ENCODE measurements at regions not wholly inside any gene's neighbourhood (a gene's known extent, or its start where the extent isn't known, plus 50 kb on each side); places are given as distances from the start of the nearest gene placed in this dataset.

DNA sequence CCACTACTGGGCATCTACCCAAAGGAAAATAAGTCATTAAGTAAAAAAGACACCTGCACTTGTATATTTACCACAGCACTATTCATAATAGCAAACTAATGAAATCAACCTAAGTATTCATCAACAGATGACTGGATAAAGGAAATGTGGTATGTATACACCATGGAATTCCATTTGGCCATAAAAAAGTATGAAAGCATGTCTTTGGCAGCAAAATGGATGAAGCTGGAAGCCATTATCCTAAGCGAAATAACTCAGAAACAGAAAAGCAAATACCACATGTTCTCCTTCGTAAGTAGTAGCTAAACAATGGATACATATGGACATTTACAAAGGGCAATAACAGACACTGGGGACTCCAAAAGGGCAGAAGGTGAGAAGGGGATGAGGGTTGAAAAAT is 485.7 kb upstream of the BRINP3 start:
- no peak for DNase-seq
- Histone ChIP-seq H3K4me1 (ENCODE audit: control insufficient read depth, insufficient read depth, low read length) (no peaks in the 10 kb centered on the region), H3K4me3 (ENCODE audit: low read length) (no peak overlapping the region), H3K27me3 (ENCODE audit: control insufficient read depth, insufficient read depth, low read length) (no peaks in the 10 kb centered on the region), H3K9me3 (ENCODE audit: control insufficient read depth, insufficient read depth, low read length) (no peaks in the 10 kb centered on the region), H3K27ac (ENCODE audit: low read length) (no peak overlapping the region), H3K36me3 (ENCODE audit: control insufficient read depth, insufficient read depth, low read length) (no peaks in the 10 kb centered on the region)
- Mint-ChIP-seq H3K36me3 (no peaks in the 10 kb centered on the region), H3K4me3 (no peak overlapping the region), H3K27ac (no peak overlapping the region), H3K4me1 (no peaks in the 10 kb centered on the region), H3K27me3 (ENCODE audit: low read depth in 2 of 2) (no peaks in the 10 kb centered on the region), H3K9me3 (peaks cover 17 to 24% of the 10 kb centered on the region in 2 donors)
- TF ChIP-seq, protein P1, sequence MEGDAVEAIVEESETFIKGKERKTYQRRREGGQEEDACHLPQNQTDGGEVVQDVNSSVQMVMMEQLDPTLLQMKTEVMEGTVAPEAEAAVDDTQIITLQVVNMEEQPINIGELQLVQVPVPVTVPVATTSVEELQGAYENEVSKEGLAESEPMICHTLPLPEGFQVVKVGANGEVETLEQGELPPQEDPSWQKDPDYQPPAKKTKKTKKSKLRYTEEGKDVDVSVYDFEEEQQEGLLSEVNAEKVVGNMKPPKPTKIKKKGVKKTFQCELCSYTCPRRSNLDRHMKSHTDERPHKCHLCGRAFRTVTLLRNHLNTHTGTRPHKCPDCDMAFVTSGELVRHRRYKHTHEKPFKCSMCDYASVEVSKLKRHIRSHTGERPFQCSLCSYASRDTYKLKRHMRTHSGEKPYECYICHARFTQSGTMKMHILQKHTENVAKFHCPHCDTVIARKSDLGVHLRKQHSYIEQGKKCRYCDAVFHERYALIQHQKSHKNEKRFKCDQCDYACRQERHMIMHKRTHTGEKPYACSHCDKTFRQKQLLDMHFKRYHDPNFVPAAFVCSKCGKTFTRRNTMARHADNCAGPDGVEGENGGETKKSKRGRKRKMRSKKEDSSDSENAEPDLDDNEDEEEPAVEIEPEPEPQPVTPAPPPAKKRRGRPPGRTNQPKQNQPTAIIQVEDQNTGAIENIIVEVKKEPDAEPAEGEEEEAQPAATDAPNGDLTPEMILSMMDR (IDR thresholded peaks at IDR 0.05): no peak
- no peak for ATAC-seq
- intact Hi-C loops (cut with micrococcal nuclease): no loop called here
- no CpG with 5 or more reads among the region's 2 CpGs for WGBS (ENCODE audit: insufficient coverage)

DNA sequence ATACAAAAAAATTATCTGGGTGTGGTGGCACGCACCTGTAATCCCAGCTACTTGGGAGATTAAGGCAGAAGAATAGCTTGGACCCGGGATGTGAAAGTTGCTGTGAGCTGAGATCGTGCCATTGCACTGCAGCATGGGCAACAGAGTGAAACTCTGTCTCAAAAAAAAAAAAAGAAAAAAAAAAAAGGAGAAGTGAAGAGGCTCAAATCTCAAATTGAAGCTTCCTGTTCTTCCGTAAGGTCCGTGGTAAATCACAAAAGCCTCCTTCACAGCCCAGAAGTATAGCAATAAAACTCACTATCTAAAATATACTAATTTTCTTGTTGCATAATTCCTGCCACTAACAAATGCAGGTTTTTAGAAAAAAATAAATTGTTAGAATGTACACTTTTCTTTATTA is 498.2 kb upstream of the BRINP3 start:
- peaks cover 8% of the 10 kb centered on the region for H3K36me3 Mint-ChIP-seq
- no peak overlapping the region for H3K27ac Mint-ChIP-seq
- 28% methylated on average over 5 of the region's 5 CpGs for WGBS (ENCODE audit: insufficient coverage)
- intact Hi-C loops (cut with micrococcal nuclease): no loop called here
- H3K27ac ChIP-seq (ENCODE audit: low read length): no peak overlapping the region
- no peaks in the 10 kb centered on the region for H3K4me1 Mint-ChIP-seq
- no peaks in the 10 kb centered on the region for H3K4me1 ChIP-seq (ENCODE audit: control insufficient read depth, insufficient read depth, low read length)
- ATAC-seq (no peak), DNase-seq (no peak)
- H3K9me3 ChIP-seq (ENCODE audit: control insufficient read depth, insufficient read depth, low read length): peaks cover 7% of the 10 kb centered on the region
- TF ChIP-seq, protein P1 (IDR thresholded peaks at IDR 0.05): no peak
- H3K27me3 Mint-ChIP-seq (ENCODE audit: low read depth in 2 of 2): no peaks in the 10 kb centered on the region
- H3K4me3 Mint-ChIP-seq: no peak overlapping the region
- peaks cover 9 to 10% of the 10 kb centered on the region in 2 donors for H3K9me3 Mint-ChIP-seq
- no peaks in the 10 kb centered on the region for H3K27me3 ChIP-seq (ENCODE audit: control insufficient read depth, insufficient read depth, low read length)
- no peaks in the 10 kb centered on the region for H3K36me3 ChIP-seq (ENCODE audit: control insufficient read depth, insufficient read depth, low read length)
- no peak overlapping the region for H3K4me3 ChIP-seq (ENCODE audit: low read length)

DNA sequence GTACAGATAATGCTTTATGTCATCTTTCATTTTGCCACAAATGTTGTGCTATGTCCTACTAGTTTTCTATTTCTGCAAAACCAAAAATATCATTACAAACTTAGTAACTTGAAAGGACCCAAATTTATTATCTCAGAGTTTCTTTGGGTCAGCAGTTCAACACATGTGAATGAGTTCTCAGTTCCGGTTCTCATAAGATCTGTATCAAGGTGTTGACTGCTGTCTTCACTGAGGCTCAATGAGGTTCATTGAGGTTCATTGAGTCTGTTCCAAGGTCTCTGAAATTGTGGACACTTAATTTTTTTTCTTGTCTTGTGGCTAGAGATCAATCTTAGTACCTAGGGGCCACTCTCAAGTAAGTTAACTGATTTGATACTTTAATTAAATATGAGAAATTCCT is 525.1 kb upstream of the BRINP3 start:
- Mint-ChIP-seq H3K9me3 (peaks cover 5 to 11% of the 10 kb centered on the region in 2 donors), H3K4me1 (no peaks in the 10 kb centered on the region), H3K27me3 (ENCODE audit: low read depth in 2 of 2) (no peaks in the 10 kb centered on the region), H3K36me3 (peaks cover 13% of the 10 kb centered on the region), H3K27ac (no peak overlapping the region), H3K4me3 (no peak overlapping the region)
- Histone ChIP-seq H3K9me3 (ENCODE audit: control insufficient read depth, insufficient read depth, low read length) (no peaks in the 10 kb centered on the region), H3K4me3 (ENCODE audit: low read length) (no peak overlapping the region), H3K27me3 (ENCODE audit: control insufficient read depth, insufficient read depth, low read length) (no peaks in the 10 kb centered on the region), H3K36me3 (ENCODE audit: control insufficient read depth, insufficient read depth, low read length) (no peaks in the 10 kb centered on the region), H3K4me1 (ENCODE audit: control insufficient read depth, insufficient read depth, low read length) (no peaks in the 10 kb centered on the region), H3K27ac (ENCODE audit: low read length) (no peak overlapping the region)
- WGBS (ENCODE audit: insufficient coverage): 88% methylated on average over 1 of the region's 1 CpG
- intact Hi-C loops (cut with micrococcal nuclease): no loop called here
- TF ChIP-seq, protein P1 (IDR thresholded peaks at IDR 0.05): no peak
- ATAC-seq (no peak), DNase-seq (no peak)

DNA sequence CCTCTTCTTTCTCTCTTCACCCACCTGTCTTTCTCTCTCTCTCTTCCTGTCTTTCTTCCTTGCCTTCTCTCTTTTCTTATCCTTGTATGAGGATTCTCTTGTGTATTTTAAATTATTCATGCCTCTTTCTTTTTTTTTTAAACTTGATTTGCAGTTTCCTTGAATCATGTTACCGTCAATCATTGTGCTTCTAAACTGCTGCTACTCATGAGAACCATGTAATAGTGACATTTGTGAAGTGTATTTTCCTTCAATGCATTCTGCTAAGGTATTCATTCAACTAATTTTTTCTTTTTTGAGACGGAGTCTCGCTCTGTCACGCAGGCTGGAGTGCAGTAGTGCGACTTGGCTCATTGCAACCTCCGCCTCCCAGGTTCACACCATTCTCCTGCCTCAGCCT is 539.1 kb upstream of the BRINP3 start:
- peaks cover 11% of the 10 kb centered on the region for H3K9me3 ChIP-seq (ENCODE audit: control insufficient read depth, insufficient read depth, low read length)

More for the DNA sequence above, 539.1 kb upstream of the BRINP3 start:
- Histone ChIP-seq H3K4me1 (ENCODE audit: control insufficient read depth, insufficient read depth, low read length) (no peaks in the 10 kb centered on the region), H3K27me3 (ENCODE audit: control insufficient read depth, insufficient read depth, low read length) (no peaks in the 10 kb centered on the region), H3K4me3 (ENCODE audit: low read length) (no peak overlapping the region), H3K27ac (ENCODE audit: low read length) (no peak overlapping the region), H3K36me3 (ENCODE audit: control insufficient read depth, insufficient read depth, low read length) (no peaks in the 10 kb centered on the region)
- ATAC-seq: no peak
- H3K27ac Mint-ChIP-seq: no peak overlapping the region
- no peak overlapping the region for H3K4me3 Mint-ChIP-seq
- H3K36me3 Mint-ChIP-seq: no peaks in the 10 kb centered on the region
- no peak for DNase-seq
- 84% methylated on average over 6 of the region's 6 CpGs for WGBS (ENCODE audit: insufficient coverage)
- TF ChIP-seq, protein P1 (IDR thresholded peaks at IDR 0.05): no peak
- H3K4me1 Mint-ChIP-seq: no peaks in the 10 kb centered on the region
- peaks cover 15% of the 10 kb centered on the region in 2 donors for H3K9me3 Mint-ChIP-seq
- H3K27me3 Mint-ChIP-seq (ENCODE audit: low read depth in 2 of 2): no peaks in the 10 kb centered on the region
- intact Hi-C loops (cut with micrococcal nuclease): no loop called here

Data from natural killer cell (primary cell).